ENCODE measurements at regions not wholly inside any gene's neighbourhood (a gene's known extent, or its start where the extent isn't known, plus 50 kb on each side); places are given as distances from the start of the nearest gene placed in this dataset.
A peak's percentile ranks its signal among the peaks of the same experiment; 100 is the strongest.

DNA sequence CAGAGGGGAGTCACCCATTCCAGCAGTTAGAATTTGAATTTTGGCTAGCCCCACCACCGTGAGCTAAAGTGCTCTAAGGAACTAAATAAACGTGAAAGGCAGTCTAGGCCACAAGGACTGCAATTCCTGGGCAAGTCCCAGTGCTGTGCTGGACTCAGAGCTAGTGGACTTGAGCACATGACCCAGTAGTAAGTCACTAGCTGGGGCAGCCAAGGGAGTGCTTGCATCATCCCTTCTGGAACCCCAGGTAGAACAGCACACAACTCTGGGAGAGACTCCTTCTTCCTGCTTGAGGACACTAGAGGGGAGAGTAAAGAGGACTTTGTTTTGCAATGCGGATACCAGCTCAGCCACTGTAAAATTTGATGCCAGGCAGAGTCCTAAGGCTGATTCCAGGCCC, 672.2 kb downstream of the CPS1 start:
- no peaks in the 10 kb centered on the region for H3K79me2 ChIP-seq (ENCODE audit: insufficient read depth, low read depth, low read length)
- no peaks in the 10 kb centered on the region for H3K36me3 ChIP-seq (ENCODE audit: insufficient read depth, low read length)
- H3K4me2 ChIP-seq (ENCODE audit: low read length): no peak overlapping the region
- no peaks in the 10 kb centered on the region for H3K9me3 ChIP-seq (ENCODE audit: low read length)
- no peak overlapping the region for H2AFZ ChIP-seq (ENCODE audit: low read length)
- POLR2A ChIA-PET: no interaction called here
- DNase-seq (ENCODE audit: low spot score): no peak
- no peak overlapping the region for H3K4me3 ChIP-seq (ENCODE audit: low read depth, low read length, poor library complexity, severe bottlenecking)
- H3K27ac ChIP-seq (ENCODE audit: low read depth, low read length, poor library complexity, severe bottlenecking): no peak overlapping the region
- intact Hi-C loops (cut with micrococcal nuclease; ENCODE audit: unreplicated experiment): no loop called here
- no peaks in the 10 kb centered on the region for H3K4me1 ChIP-seq (ENCODE audit: insufficient read depth, low read length, poor library complexity, severe bottlenecking)
- H4K20me1 ChIP-seq (ENCODE audit: insufficient read depth, low read length): no peaks in the 10 kb centered on the region
- CTCF ChIA-PET (ENCODE audit: unreplicated experiment): no interaction called here
- BruUV-seq (replicated peaks): no TSS peak
- no peaks in the 10 kb centered on the region for H3K9me2 ChIP-seq (ENCODE audit: insufficient read depth, low read length)
- no peak for TF ChIP-seq EZH2phosphoT487 (IDR thresholded peaks at IDR 0.05; ENCODE audit: borderline replicate concordance, low read depth, low read length)
- TF ChIP-seq, protein P1, sequence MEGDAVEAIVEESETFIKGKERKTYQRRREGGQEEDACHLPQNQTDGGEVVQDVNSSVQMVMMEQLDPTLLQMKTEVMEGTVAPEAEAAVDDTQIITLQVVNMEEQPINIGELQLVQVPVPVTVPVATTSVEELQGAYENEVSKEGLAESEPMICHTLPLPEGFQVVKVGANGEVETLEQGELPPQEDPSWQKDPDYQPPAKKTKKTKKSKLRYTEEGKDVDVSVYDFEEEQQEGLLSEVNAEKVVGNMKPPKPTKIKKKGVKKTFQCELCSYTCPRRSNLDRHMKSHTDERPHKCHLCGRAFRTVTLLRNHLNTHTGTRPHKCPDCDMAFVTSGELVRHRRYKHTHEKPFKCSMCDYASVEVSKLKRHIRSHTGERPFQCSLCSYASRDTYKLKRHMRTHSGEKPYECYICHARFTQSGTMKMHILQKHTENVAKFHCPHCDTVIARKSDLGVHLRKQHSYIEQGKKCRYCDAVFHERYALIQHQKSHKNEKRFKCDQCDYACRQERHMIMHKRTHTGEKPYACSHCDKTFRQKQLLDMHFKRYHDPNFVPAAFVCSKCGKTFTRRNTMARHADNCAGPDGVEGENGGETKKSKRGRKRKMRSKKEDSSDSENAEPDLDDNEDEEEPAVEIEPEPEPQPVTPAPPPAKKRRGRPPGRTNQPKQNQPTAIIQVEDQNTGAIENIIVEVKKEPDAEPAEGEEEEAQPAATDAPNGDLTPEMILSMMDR (conservative IDR thresholded peaks at IDR 0.05; ENCODE audit: low read length): no peak

GRCh38 chr2:211237586-211238275, 681.3 kb downstream of the CPS1 start:
- intact Hi-C loops (cut with micrococcal nuclease; ENCODE audit: unreplicated experiment): no loop called here
- no TSS peak for BruUV-seq (replicated peaks)

GRCh38 chr2:211241891-211242290, 685.5 kb downstream of the CPS1 start:
- CTCF ChIA-PET (ENCODE audit: unreplicated experiment): no interaction called here
- no peak for DNase-seq (ENCODE audit: low spot score)
- no peaks in the 10 kb centered on the region for H3K36me3 ChIP-seq (ENCODE audit: insufficient read depth, low read length)
- no peak overlapping the region for H3K4me3 ChIP-seq (ENCODE audit: low read depth, low read length, poor library complexity, severe bottlenecking)
- H4K20me1 ChIP-seq (ENCODE audit: insufficient read depth, low read length): no peaks in the 10 kb centered on the region
- peaks cover 14% of the 10 kb centered on the region for H3K4me1 ChIP-seq (ENCODE audit: insufficient read depth, low read length, poor library complexity, severe bottlenecking)
- H3K9me3 ChIP-seq (ENCODE audit: low read length): no peaks in the 10 kb centered on the region
- H3K9me2 ChIP-seq (ENCODE audit: insufficient read depth, low read length): no peaks in the 10 kb centered on the region
- no peak overlapping the region for H3K4me2 ChIP-seq (ENCODE audit: low read length)
- no peak overlapping the region for H2AFZ ChIP-seq (ENCODE audit: low read length)
- intact Hi-C loops (cut with micrococcal nuclease; ENCODE audit: unreplicated experiment): no loop called here
- BruUV-seq (replicated peaks): no TSS peak
- TF ChIP-seq, protein P1 (conservative IDR thresholded peaks at IDR 0.05; ENCODE audit: low read length): no peak
- TF ChIP-seq EZH2phosphoT487 (IDR thresholded peaks at IDR 0.05; ENCODE audit: borderline replicate concordance, low read depth, low read length): no peak
- no peaks in the 10 kb centered on the region for H3K79me2 ChIP-seq (ENCODE audit: insufficient read depth, low read depth, low read length)
- H3K27ac ChIP-seq (ENCODE audit: low read depth, low read length, poor library complexity, severe bottlenecking): no peak overlapping the region
- POLR2A ChIA-PET: interaction anchor here (0.6 kb wide), 1 partner anchor 76 kb away, joined by 3 read pairs; no protein-coding TSS in a partner anchor

More at GRCh38 chr2:211237586-211238275, 681.3 kb downstream of the CPS1 start:
- peak; percentile 30 for DNase-seq (ENCODE audit: low spot score)
- Histone ChIP-seq H3K27ac (ENCODE audit: low read depth, low read length, poor library complexity, severe bottlenecking) (no peak overlapping the region), H2AFZ (ENCODE audit: low read length) (peak overlapping the region; percentile 57), H4K20me1 (ENCODE audit: insufficient read depth, low read length) (no peaks in the 10 kb centered on the region), H3K4me2 (ENCODE audit: low read length) (peak overlapping the region; percentile 40), H3K4me1 (ENCODE audit: insufficient read depth, low read length, poor library complexity, severe bottlenecking) (peaks cover 14% of the 10 kb centered on the region), H3K9me3 (ENCODE audit: low read length) (no peaks in the 10 kb centered on the region), H3K79me2 (ENCODE audit: insufficient read depth, low read depth, low read length) (no peaks in the 10 kb centered on the region), H3K4me3 (ENCODE audit: low read depth, low read length, poor library complexity, severe bottlenecking) (no peak overlapping the region), H3K9me2 (ENCODE audit: insufficient read depth, low read length) (no peaks in the 10 kb centered on the region), H3K36me3 (ENCODE audit: insufficient read depth, low read length) (no peaks in the 10 kb centered on the region)
- ChIA-PET CTCF (ENCODE audit: unreplicated experiment) (no interaction called here), POLR2A (interaction anchor here (0.6 to 1.0 kb wide), 3 partner anchors 17 to 1436 kb away, joined by 3 to 5 read pairs (median 4); no protein-coding TSS in a partner anchor)
- TF ChIP-seq EZH2phosphoT487 (IDR thresholded peaks at IDR 0.05; ENCODE audit: borderline replicate concordance, low read depth, low read length): no peak
- TF ChIP-seq, protein P1 (conservative IDR thresholded peaks at IDR 0.05; ENCODE audit: low read length): no peak
